ENCODE measurements at regions not wholly inside any gene's neighbourhood (a gene's known extent, or its start where the extent isn't known, plus 50 kb on each side); places are given as distances from the start of the nearest gene placed in this dataset.
"Not testable (repeated sequence)": the region's sequence is repeated elsewhere in the genome, so short reads cannot be mapped to it uniquely, and the experiment has no call there.

- no peak for DNase-seq (ENCODE audit: low read depth in 2 of 2)
Observed at GRCh38 chr6:37078814-37079213, 73.4 kb downstream of the FGD2 start.

- DNase-seq (ENCODE audit: low read depth in 2 of 2) = no peak
Observed at GRCh38 chr6:37081042-37081607, 75.7 kb downstream of the FGD2 start.

GRCh38 chr6:37082390-37083130 is 77.1 kb downstream of the FGD2 start:
- no peak for DNase-seq (ENCODE audit: low read depth in 2 of 2)

- no peak for DNase-seq (ENCODE audit: low read depth in 2 of 2)
Observed at GRCh38 chr6:37083243-37084138, 78.0 kb downstream of the FGD2 start.

GRCh38 chr6:37084665-37085064 is 79.2 kb downstream of the FGD2 start:
- DNase-seq (ENCODE audit: low read depth in 2 of 2) = not testable (repeated sequence)

- DNase-seq (ENCODE audit: low read depth in 2 of 2) = no peak
Observed at GRCh38 chr6:37085198-37085597, 79.7 kb downstream of the FGD2 start.

- DNase-seq (ENCODE audit: low read depth in 2 of 2) = no peak
Observed at GRCh38 chr6:37088897-37089296, 81.1 kb upstream of the PIM1 start.

GRCh38 chr6:37089783-37090182 is 80.2 kb upstream of the PIM1 start:
- DNase-seq (ENCODE audit: low read depth in 2 of 2) = no peak

- not testable (repeated sequence) for DNase-seq (ENCODE audit: low read depth in 2 of 2)
Observed at GRCh38 chr6:37091104-37091503, 78.8 kb upstream of the PIM1 start.

GRCh38 chr6:37091586-37091985 is 78.4 kb upstream of the PIM1 start:
- DNase-seq (ENCODE audit: low read depth in 2 of 2) = not testable (repeated sequence)

- DNase-seq (ENCODE audit: low read depth in 2 of 2) = no peak
Observed at GRCh38 chr6:37092923-37093727, 76.8 kb upstream of the PIM1 start.

GRCh38 chr6:37093728-37094069 is 76.3 kb upstream of the PIM1 start:
- DNase-seq (ENCODE audit: low read depth in 2 of 2) = no peak

GRCh38 chr6:37095997-37096396 is 74.0 kb upstream of the PIM1 start:
- no peak for DNase-seq (ENCODE audit: low read depth in 2 of 2)

GRCh38 chr6:37097335-37097734 is 72.6 kb upstream of the PIM1 start:
- DNase-seq (ENCODE audit: low read depth in 2 of 2) = no peak

- DNase-seq (ENCODE audit: low read depth in 2 of 2) = no peak
Observed at GRCh38 chr6:37099442-37099841, 70.5 kb upstream of the PIM1 start.

GRCh38 chr6:37100745-37101144 is 69.2 kb upstream of the PIM1 start:
- no peak for DNase-seq (ENCODE audit: low read depth in 2 of 2)

GRCh38 chr6:37101991-37102298 is 68.0 kb upstream of the PIM1 start:
- no peak for DNase-seq (ENCODE audit: low read depth in 2 of 2)

- DNase-seq (ENCODE audit: low read depth in 2 of 2) = peak; percentile 37 to 49
Observed at GRCh38 chr6:37102299-37103168, 67.4 kb upstream of the PIM1 start.

- DNase-seq (ENCODE audit: low read depth in 2 of 2) = no peak
Observed at GRCh38 chr6:37103169-37104039, 66.5 kb upstream of the PIM1 start.

- DNase-seq (ENCODE audit: low read depth in 2 of 2) = no peak
Observed at GRCh38 chr6:37104824-37105147, 65.2 kb upstream of the PIM1 start.

Data from activated CD4-positive, alpha-beta T cell treated with anti-CD3 and anti-CD28 coated beads for 24 hours (primary cell).